MM.1S (cell line): ENCODE measurements at regions not wholly inside any gene's neighbourhood (a gene's known extent, or its start where the extent isn't known, plus 50 kb on each side); places are given as distances from the start of the nearest gene placed in this dataset.

Experiments
- DNase-seq: peaks from one replicate; pipeline ENCODE4 v3.0.0-alpha.2; 2015
- H2AFZ ChIP-seq: fragments of 300-600 bp; sonication (generic); 2 replicates; pipeline ENCODE4 v1.6.0; 2016; ENCODE audit warnings: antibody characterized with exemption, low read length
- H3F3A ChIP-seq: fragments of 300-600 bp; sonication (generic); 2 replicates; pipeline ENCODE4 v1.6.1; 2016; ENCODE audit warnings: mild to moderate bottlenecking, antibody characterized with exemption, low read length, moderate library complexity, mixed read lengths; ENCODE audit not compliant: insufficient read depth
- H3K27ac ChIP-seq: fragments of 300-600 bp; sonication (generic); 2 replicates; pipeline ENCODE4 v1.5.1; 2016; ENCODE audit warnings: mild to moderate bottlenecking, low read length
- H3K27me3 ChIP-seq: fragments of 300-600 bp; sonication (generic); replicated peaks from 2 replicates; pipeline ENCODE4 v1.6.0; 2016; ENCODE audit warnings: low read length; ENCODE audit not compliant: insufficient read depth
- H3K36me3 ChIP-seq: fragments of 300-600 bp; sonication (generic); replicated peaks from 2 replicates; pipeline ENCODE4 v1.6.1; 2016; ENCODE audit warnings: mild to moderate bottlenecking, low read length, mixed read lengths; ENCODE audit not compliant: insufficient read depth
- H3K4me1 ChIP-seq: fragments of 300-600 bp; sonication (generic); 2 replicates; pipeline ENCODE4 v1.6.1; 2016; ENCODE audit warnings: low read length, mixed read lengths
- H3K4me2 ChIP-seq: fragments of 300-600 bp; sonication (generic); 2 replicates; pipeline ENCODE4 v1.6.0; 2016; ENCODE audit warnings: low read depth, low read length
- H3K4me3 ChIP-seq: fragments of 300-600 bp; sonication (generic); 2 replicates; pipeline ENCODE4 v1.5.1; 2016; ENCODE audit warnings: low read length, mixed read lengths
- H3K79me2 ChIP-seq: fragments of 300-600 bp; sonication (generic); 2 replicates; pipeline ENCODE4 v1.6.1; 2016; ENCODE audit warnings: mixed run types, low read length, mixed read lengths
- H3K9ac ChIP-seq: fragments of 300-600 bp; sonication (generic); 2 replicates; pipeline ENCODE4 v1.6.1; 2016; ENCODE audit warnings: low read length, mixed read lengths
- H3K9me2 ChIP-seq: fragments of 300-600 bp; sonication (generic); replicated peaks from 2 replicates; pipeline ENCODE4 v1.6.1; 2016; ENCODE audit warnings: mild to moderate bottlenecking, low read length, mixed read lengths; ENCODE audit not compliant: insufficient read depth
- H3K9me3 ChIP-seq: fragments of 300-600 bp; sonication (generic); replicated peaks from 2 replicates; pipeline ENCODE4 v1.6.1; 2016; ENCODE audit warnings: mild to moderate bottlenecking, low read length, mixed read lengths; ENCODE audit not compliant: insufficient read depth
- H4K20me1 ChIP-seq: fragments of 300-600 bp; sonication (generic); 2 replicates; pipeline ENCODE4 v1.6.1; 2016; ENCODE audit warnings: mild to moderate bottlenecking, low read length, moderate library complexity, mixed read lengths; ENCODE audit not compliant: insufficient read depth
- CTCF ChIP-seq: fragments of 300-600 bp; sonication (generic); IDR thresholded peaks from 2 replicates; pipeline ENCODE4 v1.5.1; 2016; ENCODE audit warnings: antibody characterized with exemption, low read length, mixed read lengths
- EZH2 ChIP-seq: fragments of 300-600 bp; sonication (generic); optimal IDR thresholded peaks from 2 replicates; pipeline ENCODE3; 2017; ENCODE audit warnings: low read depth, mild to moderate bottlenecking, antibody characterized with exemption, low read length, mixed read lengths
- EZH2phosphoT487 ChIP-seq: fragments of 300-600 bp; sonication (generic); IDR thresholded peaks from 2 replicates; pipeline ENCODE4 v1.6.1; 2018; ENCODE audit warnings: antibody characterized with exemption, low read length

GRCh38 chr2:118290411-118291250, 202.4 kb downstream of the INSIG2 start:
- Histone ChIP-seq H3K9ac (no peak overlapping the region), H3K9me3 (no peaks in the 10 kb centered on the region), H3K36me3 (no peaks in the 10 kb centered on the region), H3K4me2 (no peak overlapping the region), H3K9me2 (no peaks in the 10 kb centered on the region), H3K4me3 (no peak overlapping the region), H4K20me1 (no peaks in the 10 kb centered on the region), H3K4me1 (no peaks in the 10 kb centered on the region), H3K27me3 (no peaks in the 10 kb centered on the region), H3K27ac (no peak overlapping the region), H2AFZ (no peak overlapping the region), H3K79me2 (no peaks in the 10 kb centered on the region), H3F3A (no peaks in the 10 kb centered on the region)
- TF ChIP-seq CTCF (no peak), EZH2 (no peak)
- DNase-seq: no peak

GRCh38 chr2:118279005-118279404, 190.7 kb downstream of the INSIG2 start:
- TF ChIP-seq CTCF (no peak), EZH2 (no peak), EZH2phosphoT487 (no peak)
- no peaks in the 10 kb centered on the region for H3K9me3 ChIP-seq
- H2AFZ ChIP-seq: no peak overlapping the region
- no peak overlapping the region for H3K4me2 ChIP-seq
- H3K79me2 ChIP-seq: no peaks in the 10 kb centered on the region
- no peaks in the 10 kb centered on the region for H3K4me1 ChIP-seq
- H3K4me3 ChIP-seq: no peak overlapping the region
- DNase-seq: no peak
- H3K9me2 ChIP-seq: no peaks in the 10 kb centered on the region
- H3K27ac ChIP-seq: no peak overlapping the region
- no peaks in the 10 kb centered on the region for H4K20me1 ChIP-seq
- H3K27me3 ChIP-seq: no peaks in the 10 kb centered on the region
- H3K36me3 ChIP-seq: no peaks in the 10 kb centered on the region
- no peak overlapping the region for H3K9ac ChIP-seq
- no peaks in the 10 kb centered on the region for H3F3A ChIP-seq

DNA sequence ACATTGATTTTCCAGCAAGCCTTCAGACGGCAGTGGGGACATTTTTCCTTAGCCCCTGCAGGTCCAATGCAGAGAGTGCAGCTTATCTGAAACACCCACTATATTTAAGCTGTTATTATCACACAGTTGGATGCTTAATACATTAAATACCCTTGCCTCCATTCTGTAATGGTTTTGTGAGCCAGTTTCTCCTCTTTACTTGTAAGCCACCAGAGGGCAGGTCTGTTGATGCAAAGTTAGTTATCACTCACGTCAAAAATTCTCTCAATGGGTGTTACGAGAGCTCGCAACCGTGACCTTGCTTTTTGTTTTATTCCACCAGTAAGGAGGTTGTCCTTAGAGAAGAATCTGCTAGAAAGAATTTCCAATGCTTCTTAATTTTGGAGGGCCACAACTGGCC, 189.8 kb downstream of the INSIG2 start:
- Histone ChIP-seq H3K9me2 (no peaks in the 10 kb centered on the region), H3K4me1 (no peaks in the 10 kb centered on the region), H3K27me3 (no peaks in the 10 kb centered on the region), H3K4me2 (no peak overlapping the region), H2AFZ (no peak overlapping the region), H3K9me3 (no peaks in the 10 kb centered on the region), H3F3A (no peaks in the 10 kb centered on the region), H3K9ac (no peak overlapping the region), H3K36me3 (no peaks in the 10 kb centered on the region), H4K20me1 (no peaks in the 10 kb centered on the region), H3K79me2 (no peaks in the 10 kb centered on the region), H3K4me3 (no peak overlapping the region), H3K27ac (no peak overlapping the region)
- TF ChIP-seq EZH2 (no peak), EZH2phosphoT487 (no peak), CTCF (no peak)
- no peak for DNase-seq
